ENCODE measurements at regions not wholly inside any gene's neighbourhood (a gene's known extent, or its start where the extent isn't known, plus 50 kb on each side); places are given as distances from the start of the nearest gene placed in this dataset.

DNA sequence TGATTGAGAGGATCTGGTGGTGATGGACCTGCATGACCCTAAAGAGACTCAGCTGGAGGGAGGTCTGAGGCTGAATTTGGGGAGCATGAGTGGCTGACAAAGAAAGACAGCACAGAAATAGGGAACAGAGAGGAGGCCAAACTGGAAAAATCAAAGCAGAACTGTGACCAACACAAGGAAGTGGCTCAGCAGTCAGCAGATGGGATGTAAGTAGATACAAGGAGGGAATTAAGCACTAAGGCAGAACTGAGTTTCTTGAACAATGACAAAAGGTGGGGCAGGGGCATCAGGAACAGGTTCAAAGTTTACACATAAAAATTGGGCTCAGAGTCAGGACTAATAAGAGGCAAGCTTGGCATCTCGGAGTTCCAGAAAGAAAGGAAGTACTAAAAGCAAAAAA is 144.3 kb upstream of the KLF3 start:
- TF ChIP-seq, protein P1, sequence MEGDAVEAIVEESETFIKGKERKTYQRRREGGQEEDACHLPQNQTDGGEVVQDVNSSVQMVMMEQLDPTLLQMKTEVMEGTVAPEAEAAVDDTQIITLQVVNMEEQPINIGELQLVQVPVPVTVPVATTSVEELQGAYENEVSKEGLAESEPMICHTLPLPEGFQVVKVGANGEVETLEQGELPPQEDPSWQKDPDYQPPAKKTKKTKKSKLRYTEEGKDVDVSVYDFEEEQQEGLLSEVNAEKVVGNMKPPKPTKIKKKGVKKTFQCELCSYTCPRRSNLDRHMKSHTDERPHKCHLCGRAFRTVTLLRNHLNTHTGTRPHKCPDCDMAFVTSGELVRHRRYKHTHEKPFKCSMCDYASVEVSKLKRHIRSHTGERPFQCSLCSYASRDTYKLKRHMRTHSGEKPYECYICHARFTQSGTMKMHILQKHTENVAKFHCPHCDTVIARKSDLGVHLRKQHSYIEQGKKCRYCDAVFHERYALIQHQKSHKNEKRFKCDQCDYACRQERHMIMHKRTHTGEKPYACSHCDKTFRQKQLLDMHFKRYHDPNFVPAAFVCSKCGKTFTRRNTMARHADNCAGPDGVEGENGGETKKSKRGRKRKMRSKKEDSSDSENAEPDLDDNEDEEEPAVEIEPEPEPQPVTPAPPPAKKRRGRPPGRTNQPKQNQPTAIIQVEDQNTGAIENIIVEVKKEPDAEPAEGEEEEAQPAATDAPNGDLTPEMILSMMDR (IDR thresholded peaks at IDR 0.05; ENCODE audit: unreplicated experiment in 3 of 3) = no peak
- H3K9me3 Mint-ChIP-seq = peaks cover 2% of the 10 kb centered on the region
- H3K27ac Mint-ChIP-seq = no peak overlapping the region
- no peaks in the 10 kb centered on the region for H3K27me3 Mint-ChIP-seq (ENCODE audit: low read depth)
- H3K4me1 Mint-ChIP-seq = peaks cover 12% of the 10 kb centered on the region
- H3K4me3 Mint-ChIP-seq = no peak overlapping the region
- no peaks in the 10 kb centered on the region for H3K36me3 Mint-ChIP-seq (ENCODE audit: low read depth)

DNA sequence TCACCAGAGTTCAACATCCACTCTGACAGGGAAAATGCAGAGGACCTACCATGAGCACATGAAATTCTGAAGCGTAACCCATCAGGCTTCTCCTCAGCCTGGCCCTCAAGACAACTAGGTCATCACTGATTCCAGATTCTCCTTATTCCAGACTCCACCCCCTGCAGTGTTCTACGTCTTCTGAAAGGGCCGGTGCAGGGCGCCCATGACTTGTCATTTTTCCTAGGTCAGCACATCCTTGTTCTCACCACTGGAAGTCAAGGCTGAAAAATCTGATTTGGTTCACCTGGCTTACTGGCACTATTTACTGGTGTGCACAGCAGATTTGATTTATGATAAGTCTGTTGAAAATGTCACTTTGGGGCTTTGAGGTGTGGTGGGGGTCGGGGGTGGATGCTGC is 140.9 kb upstream of the KLF3 start:
- TF ChIP-seq, protein P1 (IDR thresholded peaks at IDR 0.05; ENCODE audit: unreplicated experiment in 3 of 3) = no peak
- H3K4me1 Mint-ChIP-seq = no peaks in the 10 kb centered on the region
- no peaks in the 10 kb centered on the region for H3K36me3 Mint-ChIP-seq (ENCODE audit: low read depth)
- peaks cover 3% of the 10 kb centered on the region for H3K27me3 Mint-ChIP-seq (ENCODE audit: low read depth)
- no peak overlapping the region for H3K27ac Mint-ChIP-seq
- H3K4me3 Mint-ChIP-seq = no peak overlapping the region
- H3K9me3 Mint-ChIP-seq = peaks cover 2% of the 10 kb centered on the region

DNA sequence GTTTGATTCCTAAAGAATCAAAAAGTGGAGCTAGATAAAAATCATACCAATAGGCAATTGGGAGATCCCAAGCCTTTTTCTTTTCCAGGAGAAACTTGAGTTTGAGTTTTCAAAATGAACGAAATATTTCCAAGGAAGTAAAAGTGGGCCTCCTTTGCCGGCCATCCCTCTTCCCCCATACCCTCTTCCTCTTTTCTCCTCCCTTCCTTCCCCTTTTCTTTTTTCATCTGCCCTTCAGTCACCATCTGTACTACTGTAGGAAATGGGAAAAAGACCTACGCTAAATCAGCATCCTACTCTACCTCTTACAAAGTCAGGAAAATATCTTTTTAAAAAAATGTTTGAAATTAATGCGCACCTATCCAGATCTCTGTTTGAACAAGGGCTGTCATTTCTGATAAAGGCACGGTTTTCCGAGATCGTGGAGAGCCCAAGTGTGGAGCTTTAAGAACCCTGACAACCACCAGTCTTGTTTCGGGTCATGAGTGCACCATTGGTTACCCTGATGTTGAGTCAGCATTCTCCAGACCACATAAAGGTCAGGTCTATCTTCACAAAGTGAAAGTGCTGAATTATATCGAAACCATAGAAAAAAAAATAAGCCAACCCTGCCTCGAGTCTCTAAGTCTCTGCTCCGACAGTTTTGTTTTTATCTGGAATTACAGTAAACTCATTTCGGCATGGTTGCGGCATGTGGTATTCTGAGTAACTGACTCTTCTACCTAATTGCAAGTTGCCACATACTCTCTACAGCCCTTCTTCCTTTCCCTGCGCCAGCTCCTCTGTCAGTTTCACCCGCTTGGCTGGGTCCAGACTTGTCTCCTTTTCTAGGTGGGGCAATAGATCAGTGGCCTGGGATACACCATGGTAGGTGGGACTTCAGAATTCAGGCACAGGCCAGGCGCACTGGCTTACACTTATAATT is 140.2 kb upstream of the KLF3 start:
- Mint-ChIP-seq H3K9me3 (peaks cover 2% of the 10 kb centered on the region), H3K4me3 (no peak overlapping the region), H3K4me1 (no peaks in the 10 kb centered on the region), H3K27ac (no peak overlapping the region), H3K36me3 (ENCODE audit: low read depth) (no peaks in the 10 kb centered on the region), H3K27me3 (ENCODE audit: low read depth) (peaks cover 3% of the 10 kb centered on the region)
- TF ChIP-seq, protein P1 (IDR thresholded peaks at IDR 0.05; ENCODE audit: unreplicated experiment in 3 of 3) = no peak

DNA sequence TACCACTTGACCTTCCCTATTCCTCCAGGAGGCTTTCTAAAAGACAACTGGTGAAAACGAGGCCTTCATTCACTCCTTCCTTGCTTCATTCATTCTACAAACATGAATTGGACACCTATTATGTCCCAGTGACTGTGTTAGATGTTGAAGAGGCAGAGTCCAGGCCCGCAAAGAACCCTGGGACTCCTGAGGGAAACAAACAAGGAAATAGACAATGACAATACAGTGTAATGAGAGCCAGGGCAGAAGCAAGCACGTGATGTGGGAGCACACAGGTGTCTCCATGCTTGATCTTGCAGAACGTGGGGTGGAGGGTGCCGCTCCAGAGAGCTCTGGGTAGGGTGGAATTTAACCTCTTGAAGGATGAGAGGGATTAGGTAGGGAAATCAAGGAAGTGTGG is 137.6 kb upstream of the KLF3 start:
- TF ChIP-seq, protein P1 (IDR thresholded peaks at IDR 0.05; ENCODE audit: unreplicated experiment in 3 of 3) = no peak
- H3K4me1 Mint-ChIP-seq = peaks cover 14% of the 10 kb centered on the region
- H3K27me3 Mint-ChIP-seq (ENCODE audit: low read depth) = peaks cover 3% of the 10 kb centered on the region
- H3K36me3 Mint-ChIP-seq (ENCODE audit: low read depth) = no peaks in the 10 kb centered on the region
- no peak overlapping the region for H3K27ac Mint-ChIP-seq
- peaks cover 2% of the 10 kb centered on the region for H3K9me3 Mint-ChIP-seq
- no peak overlapping the region for H3K4me3 Mint-ChIP-seq

DNA sequence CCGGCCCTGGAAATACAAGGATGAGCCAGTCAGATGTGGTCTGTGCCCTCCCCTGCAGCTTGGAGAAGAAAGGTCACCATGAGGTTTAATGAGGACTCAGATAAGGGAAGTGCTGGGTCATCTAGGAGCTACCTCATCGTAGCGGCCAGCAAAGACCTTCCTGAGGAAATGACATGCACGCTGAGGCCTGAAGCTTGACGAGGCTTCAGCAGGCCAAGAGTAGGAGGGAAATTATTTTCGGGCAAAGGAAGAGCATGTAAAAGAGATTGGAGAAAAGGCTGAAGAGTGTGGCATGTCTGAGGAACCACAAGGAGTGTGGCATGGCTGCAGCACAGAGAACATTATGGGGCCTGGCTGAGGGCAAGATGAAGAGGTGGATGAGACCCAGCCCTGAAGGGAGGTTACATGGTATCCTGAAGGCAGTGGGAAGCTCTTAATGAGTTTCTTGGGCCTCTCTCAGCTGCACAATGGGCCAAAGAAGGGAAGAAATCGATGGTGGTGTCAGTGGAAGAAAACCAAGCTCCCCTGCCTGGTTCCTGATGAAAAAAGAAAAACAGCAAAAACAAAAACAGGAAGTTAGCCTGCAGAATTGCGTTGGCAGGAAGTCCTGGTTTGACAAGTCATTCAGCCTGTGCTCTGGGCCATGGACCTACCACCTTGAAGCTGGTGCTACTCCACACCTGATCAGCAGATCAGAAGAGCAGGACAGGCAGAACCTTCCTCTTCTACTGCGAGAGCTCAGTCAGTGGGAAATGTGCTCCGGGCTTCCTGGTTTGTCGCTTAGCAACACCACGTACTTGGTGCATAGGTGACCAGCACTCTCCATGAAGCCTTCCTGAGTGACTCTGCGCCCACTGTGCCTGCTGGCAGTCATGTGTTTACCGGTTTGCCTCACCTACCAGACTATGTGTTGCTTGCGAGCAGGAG is 134.5 kb upstream of the KLF3 start:
- peaks cover 35% of the 10 kb centered on the region for H3K4me1 Mint-ChIP-seq
- H3K4me3 Mint-ChIP-seq = no peak overlapping the region
- TF ChIP-seq, protein P1 (IDR thresholded peaks at IDR 0.05; ENCODE audit: unreplicated experiment in 3 of 3) = no peak
- no peaks in the 10 kb centered on the region for H3K9me3 Mint-ChIP-seq
- H3K36me3 Mint-ChIP-seq (ENCODE audit: low read depth) = no peaks in the 10 kb centered on the region
- peaks cover 3% of the 10 kb centered on the region for H3K27me3 Mint-ChIP-seq (ENCODE audit: low read depth)
- peak overlapping the region; percentile 72 to 94 (median 82) for H3K27ac Mint-ChIP-seq

Measured in nephron (organoid).